IMR-90 (cell line): ENCODE measurements at regions not wholly inside any gene's neighbourhood (a gene's known extent, or its start where the extent isn't known, plus 50 kb on each side); places are given as distances from the start of the nearest gene placed in this dataset.

Source experiments
- ATAC-seq: fragments of 200-7000 bp; cut with Tn5 transposase; 2 replicates; pipeline ENCODE4 v1.9.1; 2020; ENCODE audit warnings: low read depth, mild to moderate bottlenecking, moderate library complexity
- BruUV-seq: library from RNA; stranded (reverse); fragments of 400-500 nt; replicated peaks from 2 replicates; lab custom pipeline; 2021; lab: Mats Ljungman, UMichigan
- CTCF ChIA-PET: fragments of 300-600 bp; formaldehyde crosslinking; extraction: SDS; loops from one replicate; lab custom pipeline; 2021; ENCODE audit warnings: antibody characterized with exemption; lab: Yijun Ruan, JAX
- POLR2A ChIA-PET: fragments of 300-600 bp; sonication (Branson Sonifier 250); formaldehyde crosslinking; loops from one replicate; lab custom pipeline; 2022; ENCODE audit warnings: antibody characterized with exemption; ENCODE audit not compliant: unreplicated experiment; lab: Charles Lee
- DNase-seq: peaks from one replicate; pipeline ENCODE4 v3.0.0; 2013
- H2AFZ ChIP-seq: replicated peaks from 2 replicates; pipeline ENCODE3; 2013; ENCODE audit warnings: low read length, mild to moderate bottlenecking; ENCODE audit not compliant: poor library complexity
- H2AK5ac ChIP-seq: 2 replicates; pipeline ENCODE4 v1.6.1; 2013; ENCODE audit warnings: low read depth, low read length, inconsistent platforms
- H2AK9ac ChIP-seq: replicated peaks from 2 replicates; pipeline ENCODE3; 2013; ENCODE audit warnings: mild to moderate bottlenecking, low read depth, low read length, moderate library complexity; ENCODE audit not compliant: poor library complexity
- H2BK120ac ChIP-seq: 2 replicates; pipeline ENCODE4 v1.6.1; 2013; ENCODE audit warnings: low read depth, low read length, inconsistent platforms
- H2BK15ac ChIP-seq: 3 replicates; pipeline ENCODE4 v1.6.1; 2013; ENCODE audit warnings: low read depth, low read length, inconsistent platforms
- H2BK20ac ChIP-seq: 2 replicates; pipeline ENCODE4 v1.6.1; 2013; ENCODE audit warnings: low read depth, mild to moderate bottlenecking, inconsistent platforms, low read length, moderate library complexity
- H2BK5ac ChIP-seq: 2 replicates; pipeline ENCODE4 v1.6.1; 2013; ENCODE audit warnings: mild to moderate bottlenecking, low read depth, low read length, inconsistent platforms; ENCODE audit not compliant: poor library complexity, severe bottlenecking
- H3K14ac ChIP-seq: replicated peaks from 2 replicates; pipeline ENCODE4 v1.6.1; 2013; ENCODE audit warnings: low read depth, low read length, inconsistent platforms
- H3K18ac ChIP-seq: 2 replicates; pipeline ENCODE4 v1.6.1; 2013; ENCODE audit warnings: low read depth, low read length, control low read depth
- H3K23ac ChIP-seq: 2 replicates; pipeline ENCODE4 v1.6.1; 2013; ENCODE audit warnings: low read depth, low read length, inconsistent platforms
- H3K27ac ChIP-seq: 2 replicates; pipeline ENCODE4 v1.5.1; 2013; ENCODE audit warnings: mild to moderate bottlenecking, control low read depth, low read length; ENCODE audit not compliant: insufficient read depth
- H3K27me3 ChIP-seq: 2 replicates; pipeline ENCODE4 v1.6.1; 2013; ENCODE audit warnings: low read length; ENCODE audit not compliant: control insufficient read depth, insufficient read depth
- H3K36me3 ChIP-seq: 2 replicates; pipeline ENCODE4 v1.6.1; 2013; ENCODE audit warnings: low read length, mixed read lengths; ENCODE audit not compliant: control insufficient read depth, insufficient read depth
- H3K4ac ChIP-seq: 2 replicates; pipeline ENCODE4 v1.6.1; 2013; ENCODE audit warnings: low read depth, low read length, inconsistent platforms
- H3K4me1 ChIP-seq: 2 replicates; pipeline ENCODE4 v1.6.1; 2013; ENCODE audit warnings: low read length, mixed read lengths; ENCODE audit not compliant: control insufficient read depth, insufficient read depth
- H3K4me2 ChIP-seq: 2 replicates; pipeline ENCODE4 v1.6.1; 2013; ENCODE audit warnings: low read depth, mild to moderate bottlenecking, control low read depth, low read length, moderate library complexity
- H3K4me3 ChIP-seq: 2 replicates; pipeline ENCODE4 v1.5.1; 2013; ENCODE audit warnings: low read depth, mild to moderate bottlenecking, control low read depth, low read length, moderate library complexity; ENCODE audit not compliant: insufficient read depth
- H3K56ac ChIP-seq: 2 replicates; pipeline ENCODE4 v1.6.1; 2013; ENCODE audit warnings: low read length, inconsistent platforms; ENCODE audit not compliant: insufficient read depth; ENCODE audit errors: extremely low read depth
- H3K79me1 ChIP-seq, 2 experiments: 2 replicates each; pipeline ENCODE4 v1.6.1; 2013; ENCODE audit warnings: low read length in 2 of 2, inconsistent platforms in 1 of 2, low read depth in 1 of 2
- H3K9ac ChIP-seq: 2 replicates; pipeline ENCODE4 v1.6.1; 2013; ENCODE audit warnings: low read depth, low read length, control low read depth
- H3K9me1 ChIP-seq: 2 replicates; pipeline ENCODE4 v1.6.1; 2013; ENCODE audit warnings: low read length, inconsistent platforms; ENCODE audit not compliant: insufficient read depth
- H3K9me3 ChIP-seq: 2 replicates; pipeline ENCODE4 v1.6.1; 2013; ENCODE audit warnings: low read length; ENCODE audit not compliant: control insufficient read depth, insufficient read depth
- H4K20me1 ChIP-seq: 2 replicates; pipeline ENCODE4 v1.6.1; 2013; ENCODE audit warnings: low read length, inconsistent platforms; ENCODE audit not compliant: insufficient read depth
- H4K5ac ChIP-seq: 2 replicates; pipeline ENCODE4 v1.6.1; 2013; ENCODE audit warnings: mild to moderate bottlenecking, low read depth, low read length, control low read depth
- H4K8ac ChIP-seq, 2 experiments: 2 replicates each; pipeline ENCODE4 v1.6.1; 2013; ENCODE audit warnings: low read depth in 2 of 2, low read length in 2 of 2, control low read depth in 1 of 2, inconsistent platforms in 1 of 2
- H4K91ac ChIP-seq: 2 replicates; pipeline ENCODE4 v1.6.1; 2013; ENCODE audit warnings: low read depth, low read length, inconsistent platforms; ENCODE audit not compliant: insufficient read depth
- BHLHE40 ChIP-seq: fragments of 150-350 bp; IDR thresholded peaks from 2 replicates; pipeline ENCODE4 v1.6.1; 2016; ENCODE audit warnings: mild to moderate bottlenecking, low read depth, low read length
- CEBPB ChIP-seq: IDR thresholded peaks from 2 replicates; pipeline ENCODE4 v1.6.1; 2012; ENCODE audit warnings: low read depth, low read length, improper control_type of control experiment
- CHD1 ChIP-seq: IDR thresholded peaks from 2 replicates; pipeline ENCODE4 v1.6.1; 2012; ENCODE audit warnings: low read depth, low read length, improper control_type of control experiment
- ELK1 ChIP-seq: fragments of 150-350 bp; IDR thresholded peaks from 2 replicates; pipeline ENCODE4 v1.6.1; 2016; ENCODE audit warnings: low read depth, mild to moderate bottlenecking, low read length, moderate library complexity, borderline replicate concordance
- FOS ChIP-seq: fragments of 150-350 bp; IDR thresholded peaks from 2 replicates; pipeline ENCODE4 v1.6.1; 2016; ENCODE audit warnings: low read depth, low read length
- MAFK ChIP-seq: IDR thresholded peaks from 2 replicates; pipeline ENCODE4 v1.6.1; 2012; ENCODE audit warnings: low read depth, low read length, improper control_type of control experiment
- MAZ ChIP-seq: IDR thresholded peaks from 2 replicates; pipeline ENCODE4 v1.6.1; 2012; ENCODE audit warnings: low read depth, mild to moderate bottlenecking, low read length, improper control_type of control experiment, moderate library complexity, borderline replicate concordance
- MXI1 ChIP-seq: IDR thresholded peaks from 2 replicates; pipeline ENCODE4 v1.6.1; 2012; ENCODE audit warnings: low read depth, mild to moderate bottlenecking, low read length, moderate library complexity, borderline replicate concordance
- NFE2L2 ChIP-seq: fragments of 150-350 bp; IDR thresholded peaks from 2 replicates; pipeline ENCODE4 v1.6.1; 2016; ENCODE audit warnings: low read depth, mild to moderate bottlenecking, low read length
- POLR2A ChIP-seq: IDR thresholded peaks from 2 replicates; pipeline ENCODE4 v1.6.1; 2012; ENCODE audit warnings: mild to moderate bottlenecking, low read depth, low read length
- RAD21 ChIP-seq: IDR thresholded peaks from 2 replicates; pipeline ENCODE4 v1.6.1; 2012; ENCODE audit warnings: low read length, improper control_type of control experiment
- RCOR1 ChIP-seq: IDR thresholded peaks from 2 replicates; pipeline ENCODE4 v1.6.1; 2012; ENCODE audit warnings: mild to moderate bottlenecking, low read length, improper control_type of control experiment; ENCODE audit not compliant: insufficient replicate concordance
- RFX5 ChIP-seq: IDR thresholded peaks from 2 replicates; pipeline ENCODE4 v1.8.0; 2012; ENCODE audit warnings: low read depth, mild to moderate bottlenecking, low read length, moderate library complexity
- SMC3 ChIP-seq: fragments of 150-350 bp; IDR thresholded peaks from 2 replicates; pipeline ENCODE4 v1.6.1; 2016; ENCODE audit warnings: low read depth, mild to moderate bottlenecking, antibody characterized with exemption, low read length, moderate library complexity
- USF2 ChIP-seq: fragments of 150-350 bp; IDR thresholded peaks from 2 replicates; pipeline ENCODE4 v1.6.1; 2017; ENCODE audit warnings: mild to moderate bottlenecking, antibody characterized with exemption, low read length, low read depth
- WGBS, 2 experiments: methylation state at CpG; one replicate each; pipeline versions ENCODE4 v1.1.5 to v1.1.7; 2013; ENCODE audit warnings: missing lambda C conversion rate in 2 of 2; ENCODE audit not compliant: insufficient read length in 1 of 2; ENCODE audit errors: extremely low coverage in 2 of 2; 5-methylcytosine and 5-hydroxymethylcytosine counted together
- dilution Hi-C: fragments of 300-500 bp; cut with HindIII; formaldehyde crosslinking; loops from one replicate; pipeline ENCODE4 v1.14.3; 2018; ENCODE audit warnings: low sequenced_read_pairs; ENCODE audit not compliant: unreplicated experiment
- in situ Hi-C: fragments of 300-500 bp; cut with MboI; formaldehyde crosslinking; loops from 3 replicates; pipeline ENCODE4 v1.14.3; 2019; ENCODE audit warnings: low sequenced_read_pairs, inconsistent platforms, mixed read lengths
- intact Hi-C: fragments of 100-400 bp; cut with micrococcal nuclease; formaldehyde crosslinking; loops from 2 replicates; pipeline ENCODE4 v1.10.0; 2022
- TF ChIP-seq, protein P1 (sequence below): conservative IDR thresholded peaks from 2 replicates; pipeline ENCODE4 v1.5.1; 2012; ENCODE audit warnings: mild to moderate bottlenecking, low read depth, low read length, improper control_type of control experiment

- Histone ChIP-seq H3K79me1 (no peaks in the 10 kb centered on the region), H4K20me1 (no peaks in the 10 kb centered on the region), H3K4ac (no peak overlapping the region), H3K27ac (no peak overlapping the region), H2BK15ac (no peak overlapping the region), H4K91ac (no peak overlapping the region), H3K9me1 (no peaks in the 10 kb centered on the region), H3K27me3 (no peaks in the 10 kb centered on the region), H2AK9ac (no peak overlapping the region), H3K4me3 (no peak overlapping the region), H3K14ac (no peak overlapping the region), H4K8ac (no peak overlapping the region), H2BK20ac (no peak overlapping the region), H3K23ac (no peak overlapping the region), H2BK5ac (no peak overlapping the region), H3K56ac (no peak overlapping the region), H2AK5ac (no peak overlapping the region), H3K36me3 (no peaks in the 10 kb centered on the region), H4K5ac (no peak overlapping the region), H3K9me3 (peaks cover 2% of the 10 kb centered on the region), H2AFZ (no peak overlapping the region), H3K18ac (no peak overlapping the region), H3K9ac (no peak overlapping the region), H2BK120ac (no peak overlapping the region), H3K4me2 (no peak overlapping the region), H3K4me1 (no peaks in the 10 kb centered on the region)
- ChIA-PET CTCF (no interaction called here), POLR2A (no interaction called here)
- WGBS, 2 experiments: no CpG with 5 or more reads among the region's 4 CpGs
- TF ChIP-seq MAZ: no peak
- TF ChIP-seq ELK1: no peak
- no peak for TF ChIP-seq CHD1
- TF ChIP-seq SMC3: no peak
- TF ChIP-seq RAD21: no peak
- TF ChIP-seq USF2: no peak
- no peak for TF ChIP-seq MXI1
- no peak for TF ChIP-seq CEBPB
- TF ChIP-seq RFX5: no peak
- TF ChIP-seq BHLHE40: no peak
- TF ChIP-seq RCOR1: no peak
- no peak for TF ChIP-seq MAFK
- TF ChIP-seq FOS: no peak
- TF ChIP-seq NFE2L2: no peak
- TF ChIP-seq, protein P1, sequence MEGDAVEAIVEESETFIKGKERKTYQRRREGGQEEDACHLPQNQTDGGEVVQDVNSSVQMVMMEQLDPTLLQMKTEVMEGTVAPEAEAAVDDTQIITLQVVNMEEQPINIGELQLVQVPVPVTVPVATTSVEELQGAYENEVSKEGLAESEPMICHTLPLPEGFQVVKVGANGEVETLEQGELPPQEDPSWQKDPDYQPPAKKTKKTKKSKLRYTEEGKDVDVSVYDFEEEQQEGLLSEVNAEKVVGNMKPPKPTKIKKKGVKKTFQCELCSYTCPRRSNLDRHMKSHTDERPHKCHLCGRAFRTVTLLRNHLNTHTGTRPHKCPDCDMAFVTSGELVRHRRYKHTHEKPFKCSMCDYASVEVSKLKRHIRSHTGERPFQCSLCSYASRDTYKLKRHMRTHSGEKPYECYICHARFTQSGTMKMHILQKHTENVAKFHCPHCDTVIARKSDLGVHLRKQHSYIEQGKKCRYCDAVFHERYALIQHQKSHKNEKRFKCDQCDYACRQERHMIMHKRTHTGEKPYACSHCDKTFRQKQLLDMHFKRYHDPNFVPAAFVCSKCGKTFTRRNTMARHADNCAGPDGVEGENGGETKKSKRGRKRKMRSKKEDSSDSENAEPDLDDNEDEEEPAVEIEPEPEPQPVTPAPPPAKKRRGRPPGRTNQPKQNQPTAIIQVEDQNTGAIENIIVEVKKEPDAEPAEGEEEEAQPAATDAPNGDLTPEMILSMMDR: no peak
- no peak for TF ChIP-seq POLR2A
- in situ Hi-C loops: no loop called here
- dilution Hi-C loops: no loop called here
- no peak for ATAC-seq
- intact Hi-C loops: no loop called here
- DNase-seq: no peak
- BruUV-seq: no TSS peak
Observed at GRCh38 chr2:57105694-57106093, 921.9 kb downstream of the CCDC85A start.
